Raji (cell line): ENCODE measurements at regions not wholly inside any gene's neighbourhood (a gene's known extent, or its start where the extent isn't known, plus 50 kb on each side); places are given as distances from the start of the nearest gene placed in this dataset.

Experiments
- POLR2A ChIP-seq: IDR thresholded peaks from 2 replicates; pipeline ENCODE4 v1.6.1; 2011; ENCODE audit warnings: low read depth, low read length, control low read depth; ENCODE audit not compliant: insufficient read depth

- TF ChIP-seq POLR2A = no peak
Measured at GRCh38 chr2:181399027-181399426, 58.2 kb upstream of the ITGA4 start.

- no peak for TF ChIP-seq POLR2A
Measured at GRCh38 chr2:181404472-181404871, 52.7 kb upstream of the ITGA4 start.

- TF ChIP-seq POLR2A = no peak
Measured at GRCh38 chr2:181407171-181407570, 50.0 kb upstream of the ITGA4 start.
